ENCODE measurements at regions not wholly inside any gene's neighbourhood (a gene's known extent, or its start where the extent isn't known, plus 50 kb on each side); places are given as distances from the start of the nearest gene placed in this dataset.

- TF ChIP-seq CTCF (IDR thresholded peaks at IDR 0.05; ENCODE audit: insufficient read depth, low read depth, low read length), result no peak
- TF ChIP-seq EZH2 (IDR thresholded peaks at IDR 0.05; ENCODE audit: insufficient read depth, low read length), result no peak
These were observed 458.1 kb upstream of the ARGLU1 start for GRCh38 chr13:107025991-107026390.

Data from astrocyte (in vitro differentiated cells and primary cell).